IMR-90 (cell line): ENCODE measurements at regions not wholly inside any gene's neighbourhood (a gene's known extent, or its start where the extent isn't known, plus 50 kb on each side); places are given as distances from the start of the nearest gene placed in this dataset.

ENCODE experiments used
- ATAC-seq: fragments of 200-7000 bp; cut with Tn5 transposase; 2 replicates; pipeline ENCODE4 v1.9.1; 2020; ENCODE audit warnings: low read depth, mild to moderate bottlenecking, moderate library complexity
- BruUV-seq: library from RNA; stranded (reverse); fragments of 400-500 nt; replicated peaks from 2 replicates; lab custom pipeline; 2021; lab: Mats Ljungman, UMichigan
- CTCF ChIA-PET: fragments of 300-600 bp; formaldehyde crosslinking; extraction: SDS; loops from one replicate; lab custom pipeline; 2021; ENCODE audit warnings: antibody characterized with exemption; lab: Yijun Ruan, JAX
- POLR2A ChIA-PET: fragments of 300-600 bp; sonication (Branson Sonifier 250); formaldehyde crosslinking; loops from one replicate; lab custom pipeline; 2022; ENCODE audit warnings: antibody characterized with exemption; ENCODE audit not compliant: unreplicated experiment; lab: Charles Lee
- DNase-seq: peaks from one replicate; pipeline ENCODE4 v3.0.0; 2013
- H2AFZ ChIP-seq: replicated peaks from 2 replicates; pipeline ENCODE3; 2013; ENCODE audit warnings: low read length, mild to moderate bottlenecking; ENCODE audit not compliant: poor library complexity
- H2AK5ac ChIP-seq: 2 replicates; pipeline ENCODE4 v1.6.1; 2013; ENCODE audit warnings: low read depth, low read length, inconsistent platforms
- H2AK9ac ChIP-seq: replicated peaks from 2 replicates; pipeline ENCODE3; 2013; ENCODE audit warnings: mild to moderate bottlenecking, low read depth, low read length, moderate library complexity; ENCODE audit not compliant: poor library complexity
- H2BK120ac ChIP-seq: 2 replicates; pipeline ENCODE4 v1.6.1; 2013; ENCODE audit warnings: low read depth, low read length, inconsistent platforms
- H2BK15ac ChIP-seq: 3 replicates; pipeline ENCODE4 v1.6.1; 2013; ENCODE audit warnings: low read depth, low read length, inconsistent platforms
- H2BK20ac ChIP-seq: 2 replicates; pipeline ENCODE4 v1.6.1; 2013; ENCODE audit warnings: low read depth, mild to moderate bottlenecking, inconsistent platforms, low read length, moderate library complexity
- H2BK5ac ChIP-seq: 2 replicates; pipeline ENCODE4 v1.6.1; 2013; ENCODE audit warnings: mild to moderate bottlenecking, low read depth, low read length, inconsistent platforms; ENCODE audit not compliant: poor library complexity, severe bottlenecking
- H3K14ac ChIP-seq: replicated peaks from 2 replicates; pipeline ENCODE4 v1.6.1; 2013; ENCODE audit warnings: low read depth, low read length, inconsistent platforms
- H3K18ac ChIP-seq: 2 replicates; pipeline ENCODE4 v1.6.1; 2013; ENCODE audit warnings: low read depth, low read length, control low read depth
- H3K23ac ChIP-seq: 2 replicates; pipeline ENCODE4 v1.6.1; 2013; ENCODE audit warnings: low read depth, low read length, inconsistent platforms
- H3K27ac ChIP-seq: 2 replicates; pipeline ENCODE4 v1.5.1; 2013; ENCODE audit warnings: mild to moderate bottlenecking, control low read depth, low read length; ENCODE audit not compliant: insufficient read depth
- H3K27me3 ChIP-seq: 2 replicates; pipeline ENCODE4 v1.6.1; 2013; ENCODE audit warnings: low read length; ENCODE audit not compliant: control insufficient read depth, insufficient read depth
- H3K36me3 ChIP-seq: 2 replicates; pipeline ENCODE4 v1.6.1; 2013; ENCODE audit warnings: low read length, mixed read lengths; ENCODE audit not compliant: control insufficient read depth, insufficient read depth
- H3K4ac ChIP-seq: 2 replicates; pipeline ENCODE4 v1.6.1; 2013; ENCODE audit warnings: low read depth, low read length, inconsistent platforms
- H3K4me1 ChIP-seq: 2 replicates; pipeline ENCODE4 v1.6.1; 2013; ENCODE audit warnings: low read length, mixed read lengths; ENCODE audit not compliant: control insufficient read depth, insufficient read depth
- H3K4me2 ChIP-seq: 2 replicates; pipeline ENCODE4 v1.6.1; 2013; ENCODE audit warnings: low read depth, mild to moderate bottlenecking, control low read depth, low read length, moderate library complexity
- H3K4me3 ChIP-seq: 2 replicates; pipeline ENCODE4 v1.5.1; 2013; ENCODE audit warnings: low read depth, mild to moderate bottlenecking, control low read depth, low read length, moderate library complexity; ENCODE audit not compliant: insufficient read depth
- H3K56ac ChIP-seq: 2 replicates; pipeline ENCODE4 v1.6.1; 2013; ENCODE audit warnings: low read length, inconsistent platforms; ENCODE audit not compliant: insufficient read depth; ENCODE audit errors: extremely low read depth
- H3K79me1 ChIP-seq, 2 experiments: 2 replicates each; pipeline ENCODE4 v1.6.1; 2013; ENCODE audit warnings: low read length in 2 of 2, inconsistent platforms in 1 of 2, low read depth in 1 of 2
- H3K9ac ChIP-seq: 2 replicates; pipeline ENCODE4 v1.6.1; 2013; ENCODE audit warnings: low read depth, low read length, control low read depth
- H3K9me1 ChIP-seq: 2 replicates; pipeline ENCODE4 v1.6.1; 2013; ENCODE audit warnings: low read length, inconsistent platforms; ENCODE audit not compliant: insufficient read depth
- H3K9me3 ChIP-seq: 2 replicates; pipeline ENCODE4 v1.6.1; 2013; ENCODE audit warnings: low read length; ENCODE audit not compliant: control insufficient read depth, insufficient read depth
- H4K20me1 ChIP-seq: 2 replicates; pipeline ENCODE4 v1.6.1; 2013; ENCODE audit warnings: low read length, inconsistent platforms; ENCODE audit not compliant: insufficient read depth
- H4K5ac ChIP-seq: 2 replicates; pipeline ENCODE4 v1.6.1; 2013; ENCODE audit warnings: mild to moderate bottlenecking, low read depth, low read length, control low read depth
- H4K8ac ChIP-seq, 2 experiments: 2 replicates each; pipeline ENCODE4 v1.6.1; 2013; ENCODE audit warnings: low read depth in 2 of 2, low read length in 2 of 2, control low read depth in 1 of 2, inconsistent platforms in 1 of 2
- H4K91ac ChIP-seq: 2 replicates; pipeline ENCODE4 v1.6.1; 2013; ENCODE audit warnings: low read depth, low read length, inconsistent platforms; ENCODE audit not compliant: insufficient read depth
- ELK1 ChIP-seq: fragments of 150-350 bp; IDR thresholded peaks from 2 replicates; pipeline ENCODE4 v1.6.1; 2016; ENCODE audit warnings: low read depth, mild to moderate bottlenecking, low read length, moderate library complexity, borderline replicate concordance
- NFE2L2 ChIP-seq: fragments of 150-350 bp; IDR thresholded peaks from 2 replicates; pipeline ENCODE4 v1.6.1; 2016; ENCODE audit warnings: low read depth, mild to moderate bottlenecking, low read length
- RAD21 ChIP-seq: IDR thresholded peaks from 2 replicates; pipeline ENCODE4 v1.6.1; 2012; ENCODE audit warnings: low read length, improper control_type of control experiment
- SMC3 ChIP-seq: fragments of 150-350 bp; IDR thresholded peaks from 2 replicates; pipeline ENCODE4 v1.6.1; 2016; ENCODE audit warnings: low read depth, mild to moderate bottlenecking, antibody characterized with exemption, low read length, moderate library complexity
- WGBS, 2 experiments: methylation state at CpG; one replicate each; pipeline versions ENCODE4 v1.1.5 to v1.1.7; 2013; ENCODE audit warnings: missing lambda C conversion rate in 2 of 2; ENCODE audit not compliant: insufficient read length in 1 of 2; ENCODE audit errors: extremely low coverage in 2 of 2; 5-methylcytosine and 5-hydroxymethylcytosine counted together
- dilution Hi-C: fragments of 300-500 bp; cut with HindIII; formaldehyde crosslinking; loops from one replicate; pipeline ENCODE4 v1.14.3; 2018; ENCODE audit warnings: low sequenced_read_pairs; ENCODE audit not compliant: unreplicated experiment
- in situ Hi-C: fragments of 300-500 bp; cut with MboI; formaldehyde crosslinking; loops from 3 replicates; pipeline ENCODE4 v1.14.3; 2019; ENCODE audit warnings: low sequenced_read_pairs, inconsistent platforms, mixed read lengths
- intact Hi-C: fragments of 100-400 bp; cut with micrococcal nuclease; formaldehyde crosslinking; loops from 2 replicates; pipeline ENCODE4 v1.10.0; 2022

GRCh38 chr6:28609672-28610071, 84.0 kb downstream of the GPX5 start:
- no peak overlapping the region for H2AK9ac ChIP-seq
- H2BK15ac ChIP-seq = no peak overlapping the region
- intact Hi-C loops (loop anchor here (5.0 kb wide), 1 partner anchor 48 kb away; no protein-coding TSS in a partner anchor), in situ Hi-C loops (no loop called here), dilution Hi-C loops (no loop called here)
- no peak overlapping the region for H3K56ac ChIP-seq
- no peak for DNase-seq
- no peak overlapping the region for H4K8ac ChIP-seq
- H3K36me3 ChIP-seq = no peaks in the 10 kb centered on the region
- WGBS, 2 experiments = no CpG with 5 or more reads among the region's 3 CpGs
- H4K20me1 ChIP-seq = no peaks in the 10 kb centered on the region
- no peak overlapping the region for H3K4ac ChIP-seq
- POLR2A ChIA-PET = no interaction called here
- no peak overlapping the region for H3K27ac ChIP-seq
- H3K9me3 ChIP-seq = no peaks in the 10 kb centered on the region
- no peak overlapping the region for H4K91ac ChIP-seq
- H3K4me1 ChIP-seq = no peaks in the 10 kb centered on the region
- H2BK20ac ChIP-seq = no peak overlapping the region
- H3K14ac ChIP-seq = no peak overlapping the region
- ATAC-seq = no peak
- H3K23ac ChIP-seq = no peak overlapping the region
- H2AK5ac ChIP-seq = no peak overlapping the region
- H2BK120ac ChIP-seq = no peak overlapping the region
- BruUV-seq = no TSS peak
- no peak overlapping the region for H3K4me3 ChIP-seq
- H3K27me3 ChIP-seq = no peaks in the 10 kb centered on the region
- CTCF ChIA-PET = no interaction called here
- no peak overlapping the region for H3K18ac ChIP-seq
- no peak overlapping the region for H2BK5ac ChIP-seq
- H3K4me2 ChIP-seq = no peak overlapping the region
- no peaks in the 10 kb centered on the region for H3K79me1 ChIP-seq
- TF ChIP-seq SMC3 (no peak), NFE2L2 (no peak), RAD21 (no peak), ELK1 (no peak)
- no peaks in the 10 kb centered on the region for H3K9me1 ChIP-seq
- no peak overlapping the region for H4K5ac ChIP-seq
- H2AFZ ChIP-seq = no peak overlapping the region
- no peak overlapping the region for H3K9ac ChIP-seq
